ENCODE measurements at regions not wholly inside any gene's neighbourhood (a gene's known extent, or its start where the extent isn't known, plus 50 kb on each side); places are given as distances from the start of the nearest gene placed in this dataset.

GRCh38 chr16:86150641-86151238 is 251.8 kb downstream of the IRF8 start:
- TF ChIP-seq CTCF (IDR thresholded peaks at IDR 0.05) (no peak), POLR2AphosphoS5 (IDR thresholded peaks at IDR 0.05; ENCODE audit: low read depth, low read length) (no peak), SIN3A (IDR thresholded peaks at IDR 0.05; ENCODE audit: borderline replicate concordance, insufficient read depth, low read depth, low read length) (no peak)

Data from Panc1 (cell line).